HG03196 (cell line): ENCODE measurements at regions not wholly inside any gene's neighbourhood (a gene's known extent, or its start where the extent isn't known, plus 50 kb on each side); places are given as distances from the start of the nearest gene placed in this dataset.
"Not testable (repeated sequence)": the region's sequence is repeated elsewhere in the genome, so short reads cannot be mapped to it uniquely, and the experiment has no call there.

Experiments used
- ATAC-seq: cut with Tn5 transposase; IDR thresholded peaks from one replicate; pipeline ENCODE4 v1.9.1; 2021; ENCODE audit not compliant: unreplicated experiment

DNA sequence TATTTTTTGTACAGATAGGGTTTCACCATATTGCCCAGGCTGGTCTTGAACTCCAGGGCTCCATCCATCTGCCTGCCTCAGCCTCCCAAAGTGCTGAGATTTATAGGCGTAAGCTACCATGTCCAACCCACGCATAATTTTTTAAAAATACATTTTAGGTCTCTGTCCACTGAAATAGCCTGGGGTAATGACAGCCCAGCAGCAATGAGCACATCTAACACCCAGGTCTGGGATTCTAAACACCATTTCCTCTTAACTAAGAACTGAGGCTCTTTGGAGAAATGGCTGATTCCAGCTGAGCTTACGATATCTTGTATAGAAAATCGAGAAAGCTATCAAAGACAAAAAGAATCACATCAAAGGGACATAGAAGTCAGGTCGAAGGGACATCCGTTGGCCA, 245.3 kb downstream of the PARN start:
- ATAC-seq, result no peak

DNA sequence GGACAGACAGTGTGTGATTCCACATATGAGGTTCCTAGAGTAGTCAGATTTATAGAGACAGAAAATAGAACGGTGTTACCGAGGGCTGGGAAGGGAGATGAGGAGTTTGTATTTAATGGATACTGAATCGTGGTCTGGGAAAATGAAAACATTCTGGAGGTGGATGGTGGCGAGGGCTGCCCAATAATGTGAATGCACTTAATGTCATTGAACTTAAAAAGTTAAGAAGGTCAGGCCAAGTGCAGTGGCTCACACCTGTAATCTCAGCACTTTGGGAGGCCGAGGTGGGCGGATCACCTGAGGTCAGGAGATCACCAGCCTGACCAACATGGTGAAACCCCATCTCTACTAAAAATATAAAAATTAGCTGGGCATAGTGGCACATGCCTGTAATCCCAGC, 246.2 kb downstream of the PARN start:
- not testable (repeated sequence) for ATAC-seq

GRCh38 chr16:14378689-14379467, 251.2 kb downstream of the PARN start:
- no peak for ATAC-seq

DNA sequence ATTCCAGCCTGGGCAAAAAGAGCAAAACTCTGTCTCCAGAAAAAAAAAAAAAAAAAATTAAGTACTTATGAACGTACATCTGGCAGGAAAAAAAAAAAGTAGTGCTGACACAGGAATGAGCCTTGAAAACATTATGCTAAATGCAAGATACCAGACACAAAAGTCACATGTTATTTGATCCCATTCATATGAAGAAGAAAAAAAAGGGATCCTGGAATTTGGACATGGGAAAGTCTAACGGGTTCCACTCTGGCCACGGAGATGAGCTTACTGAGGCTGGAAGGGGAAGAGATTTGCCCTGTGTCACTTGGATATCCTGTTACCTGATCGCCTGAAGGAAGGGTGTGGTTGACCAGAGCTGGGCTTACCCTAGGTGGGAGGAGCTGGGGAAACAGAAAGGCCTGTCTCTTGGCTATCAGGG, 251.9 kb downstream of the PARN start:
- no peak for ATAC-seq

DNA sequence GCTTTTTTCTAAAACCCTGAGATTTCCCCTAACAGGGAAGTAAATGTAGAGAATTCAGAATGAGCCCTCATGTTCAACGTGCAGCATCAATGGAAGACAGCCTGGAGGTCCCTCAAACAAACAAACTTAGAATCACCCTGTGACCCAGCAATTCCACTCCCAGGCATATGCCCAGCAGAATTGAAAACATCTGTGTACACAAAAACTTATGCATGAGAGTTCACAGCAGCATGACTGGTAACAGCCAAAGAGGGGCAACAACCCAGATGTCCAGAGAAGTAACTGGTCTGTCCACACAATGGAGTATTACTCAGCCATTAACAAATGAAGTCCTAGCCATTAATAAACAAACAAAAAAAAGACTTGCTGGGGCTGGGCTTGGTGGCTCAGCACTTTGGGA, 252.7 kb downstream of the PARN start:
- no peak for ATAC-seq

DNA sequence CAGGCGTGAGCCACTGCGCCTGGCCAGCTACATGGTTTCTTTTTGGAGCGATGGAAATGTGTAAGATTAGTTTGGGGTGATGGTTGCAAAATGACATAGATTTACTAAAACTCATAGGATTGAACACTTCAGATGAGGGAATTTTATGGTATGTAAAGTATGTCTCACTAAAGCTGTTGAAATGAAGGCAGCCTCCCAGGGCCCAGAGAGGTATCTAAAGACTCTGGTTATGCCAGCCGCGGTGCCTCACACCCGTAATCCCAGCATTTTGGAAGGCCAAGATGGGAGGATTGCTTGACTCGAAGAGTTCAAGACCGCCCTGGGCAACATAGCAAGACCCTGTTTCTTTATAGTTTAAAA, 254.9 kb downstream of the PARN start:
- no peak for ATAC-seq

DNA sequence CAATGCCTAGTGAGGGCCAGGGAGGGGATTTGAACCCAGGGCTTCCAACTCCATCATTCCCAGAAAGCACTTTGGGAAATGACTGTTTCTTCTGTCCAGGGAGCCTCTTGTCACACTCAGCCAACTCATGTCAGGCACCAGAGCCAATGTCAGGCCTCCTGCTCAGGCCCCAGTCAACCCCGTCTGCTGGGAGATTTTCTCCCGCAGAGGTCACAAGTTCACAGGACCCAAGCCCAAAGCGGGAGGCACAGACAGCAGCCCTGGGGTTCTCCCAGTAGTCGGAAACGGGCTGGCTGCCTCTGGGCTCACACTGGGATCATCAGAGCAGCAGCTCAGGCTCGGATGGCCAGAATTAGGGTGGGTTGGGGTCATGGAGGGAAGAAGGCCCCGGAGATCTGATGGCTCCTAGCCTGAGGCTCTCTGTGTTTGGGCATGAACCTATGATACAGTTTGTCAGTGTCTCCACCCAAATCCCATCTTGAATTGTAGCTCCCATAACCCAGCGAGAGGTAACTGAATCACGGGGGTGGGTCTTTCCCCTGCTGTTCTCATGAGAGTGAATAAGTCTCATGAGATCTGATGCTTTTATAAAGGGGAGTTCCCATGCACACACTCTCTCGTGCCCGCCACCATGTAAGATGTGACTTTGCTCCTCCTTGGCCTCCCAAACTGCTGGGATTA, 255.5 kb downstream of the PARN start:
- no peak for ATAC-seq

DNA sequence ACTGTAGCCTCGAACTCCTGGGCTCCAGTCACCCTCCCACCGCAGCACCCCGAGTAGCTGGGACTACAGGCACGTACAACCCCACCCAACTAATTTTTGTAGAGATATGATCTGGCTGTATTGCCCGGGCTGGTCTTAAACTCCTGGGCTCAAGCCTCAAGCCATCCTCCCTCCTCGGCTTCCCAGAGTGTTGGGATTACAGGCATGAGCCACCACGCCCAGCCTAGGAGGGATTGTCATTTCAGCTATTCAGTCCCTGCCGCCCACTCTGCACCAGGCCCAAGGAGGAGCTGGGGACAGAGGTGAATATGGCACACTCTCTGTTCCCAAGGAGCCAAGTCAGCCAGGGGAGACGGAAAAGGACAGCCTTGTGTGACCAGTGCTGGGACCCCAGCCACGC, 256.2 kb downstream of the PARN start:
- no peak for ATAC-seq

DNA sequence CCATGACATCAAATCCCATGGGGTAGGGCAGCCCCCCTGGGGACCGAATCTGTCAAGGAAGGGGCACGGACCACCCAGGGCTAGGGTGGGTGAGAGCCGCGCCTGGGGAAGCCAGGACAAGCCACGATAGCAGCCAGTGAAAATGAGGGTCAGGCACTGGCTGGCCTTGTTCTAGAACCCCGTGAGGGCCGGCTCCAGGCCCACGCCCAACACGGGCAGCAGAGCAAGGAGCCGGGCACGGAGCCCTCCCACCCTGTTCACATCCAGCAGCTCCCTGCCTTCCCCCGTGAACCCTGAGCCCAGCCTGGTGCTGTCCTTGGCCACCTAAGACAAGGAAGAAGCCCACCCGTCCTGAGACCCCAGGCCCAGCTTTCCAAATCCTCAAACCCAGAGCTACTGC, 256.7 kb downstream of the PARN start:
- no peak for ATAC-seq

DNA sequence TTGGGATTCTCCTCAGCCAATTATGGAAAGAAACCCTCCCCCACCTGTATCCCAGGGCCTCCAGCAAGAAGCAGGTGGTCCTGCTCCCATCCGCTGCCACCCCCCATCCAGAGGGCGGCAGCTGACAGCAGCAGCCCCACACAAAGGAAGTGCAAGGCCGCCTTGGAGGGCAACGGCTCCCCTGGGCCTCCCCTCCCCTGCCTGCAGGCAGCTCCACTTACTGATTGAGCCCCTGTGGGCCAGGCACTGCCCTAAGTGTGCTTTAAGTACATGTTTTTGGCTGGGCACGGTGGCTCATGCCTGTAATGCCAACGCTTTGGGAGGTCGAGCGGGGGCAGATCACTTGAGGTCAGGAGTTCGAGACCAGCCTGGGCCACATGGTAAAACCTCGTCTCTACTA, 257.6 kb downstream of the PARN start:
- ATAC-seq, result no peak

DNA sequence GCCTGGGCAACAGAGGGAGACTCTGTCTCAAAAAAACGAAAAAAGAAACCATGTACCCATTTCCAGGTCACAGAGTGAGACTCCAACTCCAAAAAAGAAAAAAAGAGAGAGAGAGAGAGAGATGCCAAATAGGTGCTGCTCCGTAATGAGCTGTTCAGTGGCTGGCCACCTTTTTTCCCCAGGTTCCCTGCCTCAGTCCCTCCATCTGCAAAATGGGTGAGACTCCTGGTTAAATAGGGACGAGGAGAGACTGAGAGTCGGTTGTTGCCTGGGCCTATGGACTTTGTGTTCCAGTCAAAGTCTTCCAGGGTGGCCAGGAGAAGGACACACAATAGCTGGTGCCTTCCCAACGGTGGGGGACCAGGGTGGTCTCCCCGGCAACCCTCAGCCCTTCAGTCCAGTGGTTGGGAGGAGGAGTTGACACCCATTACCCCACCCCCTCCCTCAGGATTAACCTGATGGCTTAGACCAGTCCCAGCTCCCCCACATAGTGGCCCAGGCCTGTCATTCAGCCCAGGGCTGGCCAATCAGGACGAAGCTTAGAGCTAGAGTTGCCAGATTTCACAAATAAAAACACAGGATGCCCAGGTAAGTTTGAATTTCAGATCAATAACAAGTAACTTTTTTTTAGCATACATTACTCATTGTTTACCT, 258.2 kb downstream of the PARN start:
- no peak for ATAC-seq

GRCh38 chr16:14370736-14371234, 259.3 kb downstream of the PARN start:
- ATAC-seq, result no peak

DNA sequence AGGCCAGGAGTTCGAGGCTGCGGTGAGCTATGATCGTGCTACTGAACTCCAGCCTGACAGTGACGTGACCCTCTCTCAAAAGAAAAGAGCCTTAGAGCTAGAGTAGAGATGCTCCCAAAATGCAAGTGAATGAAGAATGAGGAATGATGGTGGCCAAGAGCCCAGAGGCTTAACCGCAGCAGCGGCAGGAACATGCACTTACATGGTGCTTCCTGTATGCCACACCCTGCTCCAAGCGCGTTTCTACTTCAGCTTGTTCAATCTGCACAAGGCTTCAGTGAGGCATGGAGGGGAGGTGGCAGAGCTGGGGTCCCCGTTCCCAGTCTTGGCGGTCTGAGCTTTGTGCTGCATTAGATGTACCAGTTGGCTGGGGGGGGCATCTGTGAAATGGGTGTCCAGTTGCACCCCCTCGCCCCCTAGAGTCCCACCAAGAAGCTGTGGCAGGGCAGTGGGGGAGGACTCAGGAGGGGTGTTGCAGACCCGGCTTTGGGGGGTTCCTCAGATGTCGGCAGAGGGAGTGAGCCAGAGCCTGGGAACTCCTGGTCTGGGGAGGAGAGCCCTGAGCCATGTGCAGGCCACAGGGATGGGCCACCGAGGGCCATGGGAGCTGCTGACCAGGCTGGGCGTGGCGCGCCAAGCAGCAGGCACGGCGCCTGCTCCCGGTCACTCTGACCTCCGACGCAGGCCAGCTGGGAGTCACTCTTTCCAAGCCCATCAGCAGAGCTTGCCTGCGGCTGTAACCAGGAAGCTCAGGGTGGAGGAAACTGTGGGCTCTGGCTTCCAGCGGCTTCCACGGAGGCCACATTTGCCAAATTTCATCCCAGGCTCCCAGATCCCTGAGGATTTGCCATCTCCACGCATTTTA, 260.1 kb downstream of the PARN start:
- no peak for ATAC-seq

DNA sequence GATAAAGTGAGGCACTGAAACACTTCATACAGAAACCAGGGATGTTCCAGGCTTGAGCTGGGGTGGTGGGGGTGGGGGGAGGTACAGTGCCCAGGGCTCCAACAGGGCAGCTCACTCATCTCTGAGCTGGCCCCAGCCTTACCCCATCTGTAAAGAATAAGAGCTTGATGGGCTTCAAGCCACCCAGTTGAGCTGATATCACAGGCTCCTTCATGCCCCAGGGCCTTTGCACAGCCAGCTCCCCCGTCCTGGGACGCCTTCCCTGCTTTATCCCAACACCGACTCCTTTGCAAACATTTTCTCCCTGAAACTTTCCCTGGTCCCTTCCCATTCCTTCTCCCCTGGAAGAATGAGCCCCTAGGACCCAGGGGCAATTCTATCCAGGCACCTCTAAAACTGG, 261.7 kb downstream of the PARN start:
- ATAC-seq, result no peak

DNA sequence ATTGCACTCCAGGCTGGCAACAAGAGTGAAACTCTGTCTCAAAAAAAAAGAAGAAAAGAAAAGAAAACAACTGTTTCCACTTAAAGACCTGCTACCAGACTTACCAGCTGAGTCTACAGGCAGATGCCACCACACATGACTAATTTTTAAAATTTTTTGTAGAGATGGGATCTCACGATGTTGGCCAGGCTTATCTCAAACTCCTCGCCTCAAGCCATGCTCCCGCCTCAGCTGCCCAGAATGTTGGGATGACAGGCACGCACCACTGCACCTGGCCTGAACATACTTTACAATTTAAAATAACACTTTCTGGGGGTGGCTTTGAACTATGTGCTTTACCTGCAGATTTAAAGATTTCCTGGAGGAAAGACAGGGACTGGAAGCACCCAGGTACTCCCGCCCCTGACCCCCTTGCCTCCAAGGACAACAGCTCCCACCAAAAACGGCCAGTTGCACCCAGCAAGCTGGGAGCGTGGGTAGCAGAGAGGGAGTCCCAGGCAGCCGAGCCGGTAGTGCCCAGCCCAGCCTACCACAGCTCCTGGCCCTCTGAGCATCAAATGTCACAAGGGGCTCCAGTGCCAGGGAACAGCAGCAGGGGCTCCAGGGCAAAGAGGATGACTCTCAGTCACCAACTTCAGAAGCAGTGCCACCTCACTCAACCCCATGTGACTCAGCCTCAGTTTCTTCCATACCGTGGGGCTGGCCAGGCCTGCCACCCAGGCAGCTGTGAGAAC, 262.9 kb downstream of the PARN start:
- ATAC-seq, result no peak

GRCh38 chr16:14366447-14366846, 263.6 kb downstream of the PARN start:
- no peak for ATAC-seq

DNA sequence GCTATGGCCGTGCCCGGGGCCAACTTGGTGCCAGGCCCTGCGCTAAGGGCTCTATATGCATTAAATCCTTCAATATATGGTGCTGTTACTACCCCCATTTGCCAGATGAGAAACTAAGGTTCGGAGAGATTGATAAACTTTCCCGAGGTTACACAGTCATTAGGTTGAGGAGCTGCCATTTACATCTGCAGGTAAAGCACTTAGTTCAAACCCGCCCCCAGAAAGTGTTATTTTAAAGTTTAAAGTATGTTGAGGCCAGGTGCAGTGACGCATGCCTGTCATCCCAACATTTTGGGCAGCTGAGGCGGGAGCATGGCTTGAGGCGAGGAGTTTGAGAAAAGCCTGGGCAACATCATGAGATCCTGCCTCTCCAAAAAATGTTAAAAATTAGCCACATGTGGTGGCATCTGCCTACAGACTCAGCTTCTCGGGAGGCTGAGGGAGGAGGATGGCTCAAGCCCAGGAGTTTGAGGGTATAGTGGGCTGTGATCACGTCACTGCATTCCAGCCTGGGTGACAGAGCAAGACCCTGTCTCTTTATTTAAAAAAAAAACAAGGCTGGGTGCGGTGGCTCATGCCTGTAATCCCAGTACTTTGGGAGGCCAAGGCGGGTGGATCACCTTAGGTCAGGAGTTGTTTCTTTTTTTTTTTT, 264.7 kb downstream of the PARN start:
- no peak for ATAC-seq

- no peak for ATAC-seq
Observed at GRCh38 chr16:14364386-14365199, 265.5 kb downstream of the PARN start.

DNA sequence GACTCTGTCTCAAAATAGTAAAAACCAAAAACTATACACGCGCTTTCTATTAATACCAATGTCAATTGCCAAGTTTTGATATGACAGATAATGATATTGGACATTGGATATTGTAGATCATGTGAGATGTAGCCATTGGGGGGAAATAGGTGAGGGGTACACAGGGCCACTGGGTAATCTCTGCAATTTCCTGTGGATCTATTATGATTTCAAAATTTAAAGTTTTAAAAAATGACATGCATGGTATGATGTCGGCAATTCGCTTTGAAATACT, 266.0 kb downstream of the PARN start:
- ATAC-seq, result no peak
